ENCODE measurements at regions not wholly inside any gene's neighbourhood (a gene's known extent, or its start where the extent isn't known, plus 50 kb on each side); places are given as distances from the start of the nearest gene placed in this dataset.

GRCh38 chr2:221154176-221154575, 417.9 kb downstream of the EPHA4 start:
- DNase-seq (ENCODE audit: low spot score): no peak
- Mint-ChIP-seq H3K27me3 (ENCODE audit: low read depth) (no peaks in the 10 kb centered on the region), H3K4me1 (peaks cover 20% of the 10 kb centered on the region), H3K9me3 (no peaks in the 10 kb centered on the region), H3K27ac (no peak overlapping the region), H3K4me3 (no peak overlapping the region), H3K36me3 (no peaks in the 10 kb centered on the region)
- TF ChIP-seq FOXP1 (CRISPR knock-in tag; IDR thresholded peaks at IDR 0.05; ENCODE audit: borderline replicate concordance) (no peak), ERG (CRISPR knock-in tag; IDR thresholded peaks at IDR 0.05) (no peak), PREB (CRISPR knock-in tag; IDR thresholded peaks at IDR 0.05; ENCODE audit: borderline replicate concordance) (no peak), USF1 (CRISPR knock-in tag; IDR thresholded peaks at IDR 0.05) (no peak), CBFB (CRISPR knock-in tag; IDR thresholded peaks at IDR 0.05; ENCODE audit: low read depth) (no peak), ZNF281 (CRISPR knock-in tag; IDR thresholded peaks at IDR 0.05) (no peak), CTCF (IDR thresholded peaks at IDR 0.05) (no peak), ZNF416 (CRISPR knock-in tag; IDR thresholded peaks at IDR 0.05) (no peak), GRHL2 (CRISPR knock-in tag; IDR thresholded peaks at IDR 0.05; ENCODE audit: insufficient replicate concordance, severe bottlenecking) (no peak), JAZF1 (CRISPR knock-in tag; IDR thresholded peaks at IDR 0.05) (no peak), GTF2I (CRISPR knock-in tag; conservative IDR thresholded peaks at IDR 0.05) (no peak), SMAD4 (CRISPR knock-in tag; IDR thresholded peaks at IDR 0.05) (no peak), FOXP4 (CRISPR knock-in tag; IDR thresholded peaks at IDR 0.05) (no peak), MAX (CRISPR knock-in tag; IDR thresholded peaks at IDR 0.05) (no peak), KAT7 (CRISPR knock-in tag; IDR thresholded peaks at IDR 0.05; ENCODE audit: borderline replicate concordance) (no peak), ZSCAN18 (CRISPR knock-in tag; IDR thresholded peaks at IDR 0.05) (no peak), TCF7 (CRISPR knock-in tag; IDR thresholded peaks at IDR 0.05; ENCODE audit: low read depth) (no peak), NR1H2 (CRISPR knock-in tag; IDR thresholded peaks at IDR 0.05) (no peak), TP53 (CRISPR knock-in tag; IDR thresholded peaks at IDR 0.05) (no peak)
- ATAC-seq: no peak
- CTCF ChIA-PET: no interaction called here
- POLR2A ChIA-PET: no interaction called here

Measured in WTC11 (cell line).